IMR-90 (cell line): ENCODE measurements at regions not wholly inside any gene's neighbourhood (a gene's known extent, or its start where the extent isn't known, plus 50 kb on each side); places are given as distances from the start of the nearest gene placed in this dataset.

Experiments
- ATAC-seq: fragments of 200-7000 bp; cut with Tn5 transposase; 2 replicates; pipeline ENCODE4 v1.9.1; 2020; ENCODE audit warnings: low read depth, mild to moderate bottlenecking, moderate library complexity
- BruUV-seq: library from RNA; stranded (reverse); fragments of 400-500 nt; replicated peaks from 2 replicates; lab custom pipeline; 2021; lab: Mats Ljungman, UMichigan
- CTCF ChIA-PET: fragments of 300-600 bp; formaldehyde crosslinking; extraction: SDS; loops from one replicate; lab custom pipeline; 2021; ENCODE audit warnings: antibody characterized with exemption; lab: Yijun Ruan, JAX
- POLR2A ChIA-PET: fragments of 300-600 bp; sonication (Branson Sonifier 250); formaldehyde crosslinking; loops from one replicate; lab custom pipeline; 2022; ENCODE audit warnings: antibody characterized with exemption; ENCODE audit not compliant: unreplicated experiment; lab: Charles Lee
- DNase-seq: peaks from one replicate; pipeline ENCODE4 v3.0.0; 2013
- H2AFZ ChIP-seq: replicated peaks from 2 replicates; pipeline ENCODE3; 2013; ENCODE audit warnings: low read length, mild to moderate bottlenecking; ENCODE audit not compliant: poor library complexity
- H2AK5ac ChIP-seq: 2 replicates; pipeline ENCODE4 v1.6.1; 2013; ENCODE audit warnings: low read depth, low read length, inconsistent platforms
- H2AK9ac ChIP-seq: replicated peaks from 2 replicates; pipeline ENCODE3; 2013; ENCODE audit warnings: mild to moderate bottlenecking, low read depth, low read length, moderate library complexity; ENCODE audit not compliant: poor library complexity
- H2BK120ac ChIP-seq: 2 replicates; pipeline ENCODE4 v1.6.1; 2013; ENCODE audit warnings: low read depth, low read length, inconsistent platforms
- H2BK15ac ChIP-seq: 3 replicates; pipeline ENCODE4 v1.6.1; 2013; ENCODE audit warnings: low read depth, low read length, inconsistent platforms
- H2BK20ac ChIP-seq: 2 replicates; pipeline ENCODE4 v1.6.1; 2013; ENCODE audit warnings: low read depth, mild to moderate bottlenecking, inconsistent platforms, low read length, moderate library complexity
- H2BK5ac ChIP-seq: 2 replicates; pipeline ENCODE4 v1.6.1; 2013; ENCODE audit warnings: mild to moderate bottlenecking, low read depth, low read length, inconsistent platforms; ENCODE audit not compliant: poor library complexity, severe bottlenecking
- H3K14ac ChIP-seq: replicated peaks from 2 replicates; pipeline ENCODE4 v1.6.1; 2013; ENCODE audit warnings: low read depth, low read length, inconsistent platforms
- H3K18ac ChIP-seq: 2 replicates; pipeline ENCODE4 v1.6.1; 2013; ENCODE audit warnings: low read depth, low read length, control low read depth
- H3K23ac ChIP-seq: 2 replicates; pipeline ENCODE4 v1.6.1; 2013; ENCODE audit warnings: low read depth, low read length, inconsistent platforms
- H3K27ac ChIP-seq: 2 replicates; pipeline ENCODE4 v1.5.1; 2013; ENCODE audit warnings: mild to moderate bottlenecking, control low read depth, low read length; ENCODE audit not compliant: insufficient read depth
- H3K27me3 ChIP-seq: 2 replicates; pipeline ENCODE4 v1.6.1; 2013; ENCODE audit warnings: low read length; ENCODE audit not compliant: control insufficient read depth, insufficient read depth
- H3K36me3 ChIP-seq: 2 replicates; pipeline ENCODE4 v1.6.1; 2013; ENCODE audit warnings: low read length, mixed read lengths; ENCODE audit not compliant: control insufficient read depth, insufficient read depth
- H3K4ac ChIP-seq: 2 replicates; pipeline ENCODE4 v1.6.1; 2013; ENCODE audit warnings: low read depth, low read length, inconsistent platforms
- H3K4me1 ChIP-seq: 2 replicates; pipeline ENCODE4 v1.6.1; 2013; ENCODE audit warnings: low read length, mixed read lengths; ENCODE audit not compliant: control insufficient read depth, insufficient read depth
- H3K4me2 ChIP-seq: 2 replicates; pipeline ENCODE4 v1.6.1; 2013; ENCODE audit warnings: low read depth, mild to moderate bottlenecking, control low read depth, low read length, moderate library complexity
- H3K4me3 ChIP-seq: 2 replicates; pipeline ENCODE4 v1.5.1; 2013; ENCODE audit warnings: low read depth, mild to moderate bottlenecking, control low read depth, low read length, moderate library complexity; ENCODE audit not compliant: insufficient read depth
- H3K56ac ChIP-seq: 2 replicates; pipeline ENCODE4 v1.6.1; 2013; ENCODE audit warnings: low read length, inconsistent platforms; ENCODE audit not compliant: insufficient read depth; ENCODE audit errors: extremely low read depth
- H3K79me1 ChIP-seq, 2 experiments: 2 replicates each; pipeline ENCODE4 v1.6.1; 2013; ENCODE audit warnings: low read length in 2 of 2, inconsistent platforms in 1 of 2, low read depth in 1 of 2
- H3K9ac ChIP-seq: 2 replicates; pipeline ENCODE4 v1.6.1; 2013; ENCODE audit warnings: low read depth, low read length, control low read depth
- H3K9me1 ChIP-seq: 2 replicates; pipeline ENCODE4 v1.6.1; 2013; ENCODE audit warnings: low read length, inconsistent platforms; ENCODE audit not compliant: insufficient read depth
- H3K9me3 ChIP-seq: 2 replicates; pipeline ENCODE4 v1.6.1; 2013; ENCODE audit warnings: low read length; ENCODE audit not compliant: control insufficient read depth, insufficient read depth
- H4K20me1 ChIP-seq: 2 replicates; pipeline ENCODE4 v1.6.1; 2013; ENCODE audit warnings: low read length, inconsistent platforms; ENCODE audit not compliant: insufficient read depth
- H4K5ac ChIP-seq: 2 replicates; pipeline ENCODE4 v1.6.1; 2013; ENCODE audit warnings: mild to moderate bottlenecking, low read depth, low read length, control low read depth
- H4K8ac ChIP-seq, 2 experiments: 2 replicates each; pipeline ENCODE4 v1.6.1; 2013; ENCODE audit warnings: low read depth in 2 of 2, low read length in 2 of 2, control low read depth in 1 of 2, inconsistent platforms in 1 of 2
- H4K91ac ChIP-seq: 2 replicates; pipeline ENCODE4 v1.6.1; 2013; ENCODE audit warnings: low read depth, low read length, inconsistent platforms; ENCODE audit not compliant: insufficient read depth
- BHLHE40 ChIP-seq: fragments of 150-350 bp; IDR thresholded peaks from 2 replicates; pipeline ENCODE4 v1.6.1; 2016; ENCODE audit warnings: mild to moderate bottlenecking, low read depth, low read length
- MXI1 ChIP-seq: IDR thresholded peaks from 2 replicates; pipeline ENCODE4 v1.6.1; 2012; ENCODE audit warnings: low read depth, mild to moderate bottlenecking, low read length, moderate library complexity, borderline replicate concordance
- NFE2L2 ChIP-seq: fragments of 150-350 bp; IDR thresholded peaks from 2 replicates; pipeline ENCODE4 v1.6.1; 2016; ENCODE audit warnings: low read depth, mild to moderate bottlenecking, low read length
- POLR2A ChIP-seq: IDR thresholded peaks from 2 replicates; pipeline ENCODE4 v1.6.1; 2012; ENCODE audit warnings: mild to moderate bottlenecking, low read depth, low read length
- RCOR1 ChIP-seq: IDR thresholded peaks from 2 replicates; pipeline ENCODE4 v1.6.1; 2012; ENCODE audit warnings: mild to moderate bottlenecking, low read length, improper control_type of control experiment; ENCODE audit not compliant: insufficient replicate concordance
- RFX5 ChIP-seq: IDR thresholded peaks from 2 replicates; pipeline ENCODE4 v1.8.0; 2012; ENCODE audit warnings: low read depth, mild to moderate bottlenecking, low read length, moderate library complexity
- SMC3 ChIP-seq: fragments of 150-350 bp; IDR thresholded peaks from 2 replicates; pipeline ENCODE4 v1.6.1; 2016; ENCODE audit warnings: low read depth, mild to moderate bottlenecking, antibody characterized with exemption, low read length, moderate library complexity
- WGBS, 2 experiments: methylation state at CpG; one replicate each; pipeline versions ENCODE4 v1.1.5 to v1.1.7; 2013; ENCODE audit warnings: missing lambda C conversion rate in 2 of 2; ENCODE audit not compliant: insufficient read length in 1 of 2; ENCODE audit errors: extremely low coverage in 2 of 2; 5-methylcytosine and 5-hydroxymethylcytosine counted together
- dilution Hi-C: fragments of 300-500 bp; cut with HindIII; formaldehyde crosslinking; loops from one replicate; pipeline ENCODE4 v1.14.3; 2018; ENCODE audit warnings: low sequenced_read_pairs; ENCODE audit not compliant: unreplicated experiment
- in situ Hi-C: fragments of 300-500 bp; cut with MboI; formaldehyde crosslinking; loops from 3 replicates; pipeline ENCODE4 v1.14.3; 2019; ENCODE audit warnings: low sequenced_read_pairs, inconsistent platforms, mixed read lengths
- intact Hi-C: fragments of 100-400 bp; cut with micrococcal nuclease; formaldehyde crosslinking; loops from 2 replicates; pipeline ENCODE4 v1.10.0; 2022
- TF ChIP-seq, protein P1 (sequence below): fragments of 150-350 bp; IDR thresholded peaks from 2 replicates; pipeline ENCODE4 v1.6.1; 2017; ENCODE audit warnings: mild to moderate bottlenecking, antibody characterized with exemption, low read length, low read depth

DNA sequence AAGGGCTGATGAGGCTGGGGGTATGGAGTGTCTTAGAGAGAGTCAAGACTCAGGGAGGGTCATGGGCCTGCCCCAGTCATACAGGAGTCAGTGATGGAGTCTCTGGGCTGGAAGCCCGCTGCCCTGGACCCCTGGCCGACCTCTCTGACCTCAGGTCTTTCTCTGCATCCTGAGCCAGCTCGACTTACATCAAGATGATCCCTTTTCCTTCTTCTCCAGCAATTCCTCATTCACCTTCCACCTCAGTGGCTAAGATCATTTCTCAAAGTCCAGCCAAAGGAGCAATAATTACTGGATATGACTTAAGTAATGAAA, 308.6 kb downstream of the MATN1 start:
- Histone ChIP-seq H3K4me2 (no peak overlapping the region), H2AFZ (no peak overlapping the region), H2BK20ac (no peak overlapping the region), H3K9me3 (no peaks in the 10 kb centered on the region), H3K9me1 (no peaks in the 10 kb centered on the region), H3K4me3 (no peak overlapping the region), H4K20me1 (no peaks in the 10 kb centered on the region), H3K56ac (no peak overlapping the region), H2AK5ac (no peak overlapping the region), H3K27ac (no peak overlapping the region), H4K91ac (no peak overlapping the region), H3K27me3 (no peaks in the 10 kb centered on the region; the same call in 1 of the 2 replicates), H3K36me3 (no peaks in the 10 kb centered on the region), H4K8ac (no peak overlapping the region), H3K4ac (no peak overlapping the region), H2BK15ac (no peak overlapping the region), H3K14ac (no peak overlapping the region), H2BK5ac (no peak overlapping the region), H2AK9ac (no peak overlapping the region), H4K5ac (no peak overlapping the region), H2BK120ac (no peak overlapping the region), H3K4me1 (no peaks in the 10 kb centered on the region), H3K79me1 (no peaks in the 10 kb centered on the region), H3K9ac (no peak overlapping the region), H3K18ac (no peak overlapping the region), H3K23ac (no peak overlapping the region)
- dilution Hi-C loops (no loop called here), in situ Hi-C loops (no loop called here), intact Hi-C loops (no loop called here)
- BruUV-seq: no TSS peak
- WGBS, 2 experiments: no CpG with 5 or more reads among the region's 3 CpGs
- ATAC-seq (no peak), DNase-seq (no peak)
- CTCF ChIA-PET: no interaction called here
- POLR2A ChIA-PET: no interaction called here
- TF ChIP-seq NFE2L2 (no peak), POLR2A (no peak), RFX5 (no peak), SMC3 (no peak), RCOR1 (no peak), BHLHE40 (no peak), MXI1 (no peak)
- TF ChIP-seq, protein P1, sequence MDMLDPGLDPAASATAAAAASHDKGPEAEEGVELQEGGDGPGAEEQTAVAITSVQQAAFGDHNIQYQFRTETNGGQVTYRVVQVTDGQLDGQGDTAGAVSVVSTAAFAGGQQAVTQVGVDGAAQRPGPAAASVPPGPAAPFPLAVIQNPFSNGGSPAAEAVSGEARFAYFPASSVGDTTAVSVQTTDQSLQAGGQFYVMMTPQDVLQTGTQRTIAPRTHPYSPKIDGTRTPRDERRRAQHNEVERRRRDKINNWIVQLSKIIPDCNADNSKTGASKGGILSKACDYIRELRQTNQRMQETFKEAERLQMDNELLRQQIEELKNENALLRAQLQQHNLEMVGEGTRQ: no peak
